Lower leg skin (tissue), 3 donors: ENCODE measurements at regions not wholly inside any gene's neighbourhood (a gene's known extent, or its start where the extent isn't known, plus 50 kb on each side); places are given as distances from the start of the nearest gene placed in this dataset.

Experiments used
- CTCF ChIP-seq, 3 donors: fragments of 450-650 bp; IDR thresholded peaks; one replicate each; pipeline ENCODE4 v1.5.1; 2016; ENCODE audit warnings: antibody characterized with exemption in 3 of 3, mild to moderate bottlenecking in 3 of 3, moderate library complexity in 2 of 3
- POLR2A ChIP-seq, 2 donors: fragments of 450-650 bp; IDR thresholded peaks; one replicate each; pipeline ENCODE4 v1.6.1; 2016 to 2017; ENCODE audit warnings: antibody characterized with exemption in 2 of 2, mild to moderate bottlenecking in 1 of 2, moderate library complexity in 1 of 2

DNA sequence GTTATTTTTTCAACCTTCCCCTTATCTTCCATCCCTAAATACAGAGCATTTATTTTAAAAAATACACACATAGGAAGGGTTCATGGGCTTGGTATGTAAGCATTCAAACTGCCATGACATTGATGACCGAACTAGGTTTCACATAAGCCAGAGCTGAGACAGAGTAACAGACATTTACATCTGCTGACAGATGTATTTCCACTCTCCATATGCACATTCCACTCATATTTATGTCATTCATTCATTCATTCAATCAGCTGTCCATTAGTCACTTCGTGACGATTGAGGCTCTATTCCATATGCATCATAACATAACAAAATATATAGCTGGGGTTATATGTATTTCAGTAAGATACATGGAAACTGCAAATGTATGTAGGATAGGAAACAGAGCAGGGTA is 145.5 kb upstream of the OTX2 start:
- no peak for TF ChIP-seq CTCF (IDR thresholded peaks at IDR 0.05)
- no peak for TF ChIP-seq POLR2A (IDR thresholded peaks at IDR 0.05)
